ENCODE measurements at regions not wholly inside any gene's neighbourhood (a gene's known extent, or its start where the extent isn't known, plus 50 kb on each side); places are given as distances from the start of the nearest gene placed in this dataset.
"Not testable (repeated sequence)": the region's sequence is repeated elsewhere in the genome, so short reads cannot be mapped to it uniquely, and the experiment has no call there.

GRCh38 chr16:86337581-86338402 is 172.5 kb upstream of the FOXF1 start:
- no peak for DNase-seq

GRCh38 chr16:86338403-86339115 is 171.8 kb upstream of the FOXF1 start:
- no peak for DNase-seq

GRCh38 chr16:86342161-86342834 is 168.0 kb upstream of the FOXF1 start:
- DNase-seq = no peak

GRCh38 chr16:86343027-86343795 is 167.1 kb upstream of the FOXF1 start:
- DNase-seq = no peak

- DNase-seq = no peak
These were observed 166.3 kb upstream of the FOXF1 start for GRCh38 chr16:86343796-86344585.

DNA sequence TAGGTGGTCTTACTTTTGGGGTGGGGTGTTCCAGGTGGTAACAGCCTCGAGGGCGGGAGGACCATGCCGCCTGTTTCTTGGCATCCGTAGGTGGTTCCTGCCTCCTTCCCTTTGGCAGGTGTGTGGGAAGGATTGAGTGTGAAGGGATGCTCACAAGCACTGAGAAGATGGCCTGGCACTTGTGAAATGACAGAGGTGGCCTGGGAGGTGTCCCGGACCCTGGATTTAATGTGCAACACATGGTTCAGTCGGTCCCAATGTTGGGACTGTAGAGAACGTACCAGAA is 165.8 kb upstream of the FOXF1 start:
- no peak for DNase-seq

DNA sequence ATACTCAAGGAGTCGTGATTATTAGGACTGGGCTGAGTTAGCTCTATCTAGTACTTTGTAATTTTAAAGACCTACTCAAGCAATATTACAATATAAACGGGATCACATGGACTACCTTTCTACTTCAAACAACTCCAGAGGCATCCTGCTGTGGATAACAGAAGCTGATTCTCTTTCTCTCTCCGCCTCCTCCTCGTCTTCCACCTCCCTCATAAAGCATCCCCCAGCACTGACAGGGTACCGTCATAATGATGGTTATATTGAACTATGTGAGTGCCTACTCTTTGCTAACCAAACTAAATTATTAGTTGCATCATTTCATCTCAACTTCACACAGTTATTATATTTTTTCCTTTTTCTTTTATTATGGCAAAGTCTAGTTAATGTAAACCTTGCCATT is 165.4 kb upstream of the FOXF1 start:
- DNase-seq = no peak

DNA sequence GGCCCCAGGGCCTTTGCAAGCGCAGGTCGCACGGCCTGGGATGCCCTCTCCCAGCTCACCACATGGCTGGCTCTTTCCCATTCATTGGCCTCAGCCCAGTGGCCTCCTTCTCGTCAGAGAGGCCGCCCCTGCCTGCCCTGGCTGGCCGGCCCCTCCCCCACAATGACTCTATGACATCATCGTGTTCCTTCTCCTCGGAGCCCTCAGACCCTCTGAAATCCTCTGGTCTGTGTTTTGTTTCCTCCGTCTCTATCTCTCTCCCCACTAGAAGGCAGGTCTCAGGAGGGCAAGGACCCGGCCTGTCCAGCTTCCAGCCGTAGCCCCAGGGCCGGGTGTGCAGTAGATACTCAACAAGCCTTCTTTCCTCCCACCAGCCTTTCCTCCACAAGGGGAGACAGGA is 164.8 kb upstream of the FOXF1 start:
- DNase-seq = no peak

DNA sequence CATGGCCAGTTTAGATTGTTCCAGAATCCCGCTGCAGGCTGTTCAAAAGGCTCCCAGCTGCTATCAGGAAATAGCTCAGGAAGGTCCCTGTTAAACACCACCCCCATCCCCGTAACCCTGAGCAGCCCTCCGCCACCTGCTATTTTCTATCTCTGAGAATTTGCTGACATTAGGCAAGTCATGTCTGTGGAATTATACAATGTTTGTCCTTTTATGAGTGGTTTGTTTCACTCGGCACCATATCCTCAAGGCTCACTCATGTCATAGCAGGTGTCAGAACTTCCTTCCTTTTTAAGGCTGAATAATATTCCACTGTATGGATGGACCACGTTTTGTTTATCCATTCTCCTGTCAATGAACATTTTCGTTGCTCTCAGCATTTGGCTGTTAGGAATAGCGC is 164.3 kb upstream of the FOXF1 start:
- DNase-seq = no peak

DNA sequence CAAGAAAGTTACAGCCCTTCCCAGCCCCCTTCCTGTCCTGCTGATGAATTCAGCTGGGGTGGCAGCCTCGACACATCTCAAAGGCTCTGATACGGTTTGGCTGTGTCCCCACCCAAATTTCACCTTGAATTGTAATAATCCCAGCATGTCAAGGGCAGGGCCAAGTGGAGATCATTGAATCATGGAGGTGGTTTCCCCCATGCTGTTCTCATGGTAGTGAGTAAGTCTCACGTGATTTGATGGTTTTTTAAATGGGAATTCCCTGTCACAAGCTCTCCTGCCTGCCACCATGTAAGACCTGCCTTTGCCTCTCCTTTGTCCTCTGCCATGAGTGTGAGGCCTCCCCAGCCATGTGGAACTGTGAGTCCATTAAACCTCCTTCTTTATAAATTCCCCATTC is 163.2 kb upstream of the FOXF1 start:
- DNase-seq = no peak

- DNase-seq = no peak
These were observed 162.3 kb upstream of the FOXF1 start for GRCh38 chr16:86347916-86348555.

DNA sequence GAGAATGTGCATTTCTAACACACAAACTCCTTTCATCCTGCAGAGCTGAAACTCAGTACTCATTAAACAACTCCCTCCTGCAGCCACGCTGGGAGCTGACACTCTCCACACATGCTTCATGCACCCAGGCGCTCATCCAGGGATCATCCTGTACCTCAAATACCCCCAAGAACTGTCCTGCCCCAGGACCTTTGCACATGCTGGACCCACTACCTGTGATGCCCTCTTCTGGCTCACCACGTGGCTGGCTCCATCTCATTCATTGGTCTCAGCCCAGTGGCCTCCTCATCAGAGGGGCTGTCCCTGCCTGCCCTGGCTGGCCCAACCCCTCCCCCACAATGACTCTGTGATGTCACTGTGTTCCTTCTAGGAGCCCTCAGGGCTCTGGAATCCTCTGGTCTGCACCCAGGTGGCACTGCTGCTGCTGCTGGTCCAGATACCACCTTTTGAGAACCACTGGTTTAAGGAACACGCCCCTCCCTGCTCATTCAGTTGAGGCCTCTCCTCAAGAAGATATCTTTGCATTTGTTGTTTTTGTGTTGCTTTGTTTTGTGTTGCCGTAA is 160.9 kb upstream of the FOXF1 start:
- no peak for DNase-seq

DNA sequence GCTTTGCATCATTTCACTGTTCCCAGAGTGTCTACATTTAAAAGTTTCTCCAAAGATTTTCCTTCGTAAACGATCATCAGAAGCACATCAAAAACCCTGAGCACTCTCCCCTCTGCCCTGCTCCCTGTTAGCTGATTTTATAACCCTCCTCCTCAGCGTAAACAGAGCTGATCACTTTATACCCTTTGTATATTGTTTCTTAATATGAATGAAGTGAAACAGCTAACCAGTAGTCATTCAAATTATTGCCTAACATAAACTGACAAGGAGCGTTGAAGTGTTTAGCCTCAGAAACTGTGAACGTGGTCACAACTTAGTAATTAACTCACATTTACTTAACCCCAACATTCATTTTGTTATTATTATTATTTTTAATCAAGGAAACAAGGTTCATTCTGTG is 160.0 kb upstream of the FOXF1 start:
- DNase-seq = no peak

GRCh38 chr16:86351041-86351784 is 159.1 kb upstream of the FOXF1 start:
- DNase-seq = no peak

GRCh38 chr16:86351785-86352139 is 158.6 kb upstream of the FOXF1 start:
- DNase-seq = not testable (repeated sequence)

GRCh38 chr16:86353148-86353547 is 157.2 kb upstream of the FOXF1 start:
- no peak for DNase-seq

DNA sequence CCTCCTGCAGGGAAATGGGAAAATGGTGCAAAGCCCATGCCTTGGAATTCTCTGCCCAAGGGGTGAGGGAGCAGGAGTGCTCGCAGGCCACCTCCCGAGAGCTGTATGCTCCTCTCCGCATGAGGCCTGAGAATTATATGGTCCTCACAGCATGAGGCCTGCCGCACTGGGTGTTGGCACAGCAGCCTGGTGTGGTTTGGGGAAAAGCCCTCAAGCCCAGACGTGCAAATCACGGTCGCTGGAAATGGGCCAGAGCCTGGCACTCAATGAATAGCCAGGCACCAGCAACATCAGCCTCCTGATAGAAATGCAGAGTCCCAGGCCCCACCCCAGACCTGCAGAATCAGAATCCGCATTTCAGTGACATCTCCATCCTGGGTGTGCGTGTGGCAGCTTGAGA is 156.4 kb upstream of the FOXF1 start:
- no peak for DNase-seq

- DNase-seq = no peak
These were observed 155.4 kb upstream of the FOXF1 start for GRCh38 chr16:86354641-86355513.

DNA sequence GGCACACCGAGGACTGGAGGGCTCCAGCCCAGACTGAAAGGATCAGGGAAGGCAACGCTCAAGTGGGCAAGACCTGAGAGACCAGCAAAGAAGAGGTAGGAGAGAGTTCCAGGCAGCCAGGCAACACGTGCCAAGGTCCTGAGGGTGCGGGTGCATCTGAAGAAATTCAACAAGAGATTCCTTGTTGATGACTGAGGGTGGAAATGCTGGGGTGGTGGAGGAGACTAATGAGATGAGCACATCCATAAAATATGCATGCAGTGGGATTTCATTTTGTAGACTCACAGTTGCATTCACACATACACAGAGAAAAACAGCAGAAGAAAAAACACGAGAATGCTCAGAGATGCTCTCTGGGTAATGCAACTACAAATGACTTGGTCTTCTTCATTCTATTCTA is 154.8 kb upstream of the FOXF1 start:
- no peak for DNase-seq

DNA sequence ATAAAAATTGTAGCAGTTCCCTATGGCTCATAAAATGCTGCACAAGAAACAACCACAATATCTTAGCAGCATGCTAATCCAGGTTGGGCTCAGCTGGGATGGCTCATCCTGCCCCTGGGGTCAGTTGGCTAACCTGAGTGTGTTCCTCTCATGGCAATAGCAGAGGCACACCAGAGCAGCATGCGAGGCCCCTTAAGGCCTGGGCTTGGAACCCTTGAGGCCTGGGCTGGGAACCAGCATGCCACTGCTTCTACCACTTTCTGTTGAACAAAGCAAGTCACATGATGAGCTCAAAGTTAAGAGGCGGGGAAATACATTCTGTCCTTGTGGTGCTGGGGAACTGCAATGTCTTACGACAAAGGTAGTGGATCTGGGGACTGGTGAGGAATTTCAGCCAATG is 154.4 kb upstream of the FOXF1 start:
- no peak for DNase-seq
